Stimulated activated naive CD8-positive, alpha-beta T cell treated with anti-CD3 and anti-CD28 coated beads, Interleukin-15, amount 100 ng/mL, for 72 hours (primary cell): ENCODE measurements at regions not wholly inside any gene's neighbourhood (a gene's known extent, or its start where the extent isn't known, plus 50 kb on each side); places are given as distances from the start of the nearest gene placed in this dataset.

Experiments used
- ATAC-seq: fragments of 150-1000 bp; cut with Tn5 transposase; 2 replicates; pipeline ENCODE4 v1.10.0; 2021; ENCODE audit warnings: mild to moderate bottlenecking, moderate library complexity
- DNase-seq, 2 donors: peaks; one replicate each; pipeline ENCODE4 v3.0.0; 2021 to 2022
- H3K27ac Mint-ChIP-seq, 2 donors: one replicate each; pipeline ENCODE4 v1.8.0; 2022; ENCODE audit warnings: mild to moderate bottlenecking in 2 of 2, mixed read lengths in 2 of 2, moderate library complexity in 2 of 2
- H3K27me3 Mint-ChIP-seq: one replicate; pipeline ENCODE4 v1.8.0; 2022; ENCODE audit warnings: mixed read lengths
- H3K4me1 Mint-ChIP-seq: one replicate; pipeline ENCODE4 v1.8.0; 2022; ENCODE audit warnings: mild to moderate bottlenecking, mixed read lengths
- H3K4me3 Mint-ChIP-seq, 2 donors: one replicate each; pipeline ENCODE4 v1.8.0; 2022; ENCODE audit warnings: mild to moderate bottlenecking in 2 of 2, mixed read lengths in 2 of 2, moderate library complexity in 1 of 2
- H3K9me3 Mint-ChIP-seq, 2 donors: one replicate each; pipeline ENCODE4 v1.8.0; 2022; ENCODE audit warnings: mixed read lengths in 2 of 2

GRCh38 chr5:120052916-120053828, 410.9 kb upstream of the PRR16 start:
- H3K27me3 Mint-ChIP-seq: no peaks in the 10 kb centered on the region
- DNase-seq: no peak
- ATAC-seq: no peak
- H3K4me3 Mint-ChIP-seq: no peak overlapping the region
- no peaks in the 10 kb centered on the region for H3K4me1 Mint-ChIP-seq
- H3K27ac Mint-ChIP-seq: no peak overlapping the region
- H3K9me3 Mint-ChIP-seq: peaks cover 0 to 4% of the 10 kb centered on the region in 2 donors

DNA sequence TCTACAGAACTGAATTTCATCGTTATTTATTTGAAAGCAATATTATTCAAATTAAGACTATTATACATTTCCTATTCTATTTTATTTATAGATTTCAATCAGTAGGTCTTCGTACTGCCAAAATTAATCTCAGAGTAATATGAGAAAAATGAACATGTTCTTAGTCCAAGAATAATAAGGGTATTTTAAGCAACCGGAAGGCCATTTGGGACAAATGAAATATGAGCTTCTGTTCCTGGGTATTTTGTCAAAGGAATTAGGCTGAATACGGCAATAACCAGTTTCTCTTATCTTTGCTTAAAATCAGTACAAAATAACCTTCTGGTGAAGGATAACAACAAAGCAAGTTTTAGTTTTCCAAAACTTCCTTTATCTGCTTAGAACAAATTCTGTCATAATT, 410.3 kb upstream of the PRR16 start:
- no peaks in the 10 kb centered on the region for H3K4me1 Mint-ChIP-seq

GRCh38 chr5:120055858-120056257, 408.2 kb upstream of the PRR16 start:
- ATAC-seq (no peak), DNase-seq (no peak)
- Mint-ChIP-seq H3K27ac (no peak overlapping the region), H3K4me1 (no peaks in the 10 kb centered on the region), H3K9me3 (peaks cover 0 to 4% of the 10 kb centered on the region in 2 donors), H3K27me3 (no peaks in the 10 kb centered on the region), H3K4me3 (no peak overlapping the region)

More for the DNA sequence above, 410.3 kb upstream of the PRR16 start:
- no peaks in the 10 kb centered on the region for H3K27me3 Mint-ChIP-seq
- H3K27ac Mint-ChIP-seq: no peak overlapping the region
- peaks cover 0 to 4% of the 10 kb centered on the region in 2 donors for H3K9me3 Mint-ChIP-seq
- H3K4me3 Mint-ChIP-seq: no peak overlapping the region
- DNase-seq (no peak), ATAC-seq (no peak)

DNA sequence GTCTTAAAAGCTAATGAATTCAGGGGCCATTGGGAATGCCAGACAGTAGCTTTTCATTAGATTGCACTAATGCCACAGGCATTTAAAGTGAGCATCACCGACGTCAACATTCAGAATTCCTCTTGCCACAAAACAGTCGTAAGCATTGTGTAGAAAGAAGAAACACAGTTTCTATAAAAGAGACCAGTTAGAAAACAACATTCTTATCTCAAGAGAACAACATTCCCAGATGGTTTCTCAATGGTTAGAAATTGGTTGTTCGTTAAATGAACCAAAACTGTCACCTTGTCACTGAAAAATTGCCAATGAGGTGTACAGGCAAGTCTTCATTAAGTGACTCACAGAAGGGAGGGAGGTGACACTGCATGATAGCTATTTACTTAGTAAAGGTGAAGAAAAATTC, 401.6 kb upstream of the PRR16 start:
- Mint-ChIP-seq H3K27ac (no peak overlapping the region), H3K27me3 (no peaks in the 10 kb centered on the region), H3K4me3 (no peak overlapping the region), H3K9me3 (peaks cover 0 to 4% of the 10 kb centered on the region in 2 donors), H3K4me1 (no peaks in the 10 kb centered on the region)
- ATAC-seq (no peak), DNase-seq (no peak)

- no peaks in the 10 kb centered on the region for H3K27me3 Mint-ChIP-seq
- DNase-seq (no peak), ATAC-seq (no peak)
- H3K4me1 Mint-ChIP-seq: no peaks in the 10 kb centered on the region
- H3K27ac Mint-ChIP-seq: peak overlapping the region in 1 of 2 donors; percentile 21
- peaks cover 0 to 4% of the 10 kb centered on the region in 2 donors for H3K9me3 Mint-ChIP-seq
- H3K4me3 Mint-ChIP-seq: no peak overlapping the region
Measured at GRCh38 chr5:120072068-120072761, 391.9 kb upstream of the PRR16 start.

DNA sequence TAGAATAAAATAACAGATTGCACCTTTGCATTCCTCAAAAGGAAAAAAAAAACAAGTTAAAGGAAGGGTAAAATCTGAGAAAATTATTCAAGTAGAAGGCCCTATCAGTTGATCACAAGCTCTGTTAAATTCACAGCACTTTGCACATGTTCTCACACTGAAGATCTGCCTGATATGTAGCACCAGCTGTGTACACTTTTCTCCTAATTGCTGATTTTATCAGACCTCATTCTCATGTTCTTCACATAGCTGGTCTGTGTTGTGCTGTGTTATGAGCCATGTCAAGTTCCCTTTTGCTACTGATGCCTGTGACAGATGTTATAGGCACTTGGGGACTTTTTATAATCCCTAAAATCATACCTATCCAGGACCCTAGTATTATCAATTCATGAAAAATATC, 390.4 kb upstream of the PRR16 start:
- H3K4me3 Mint-ChIP-seq: no peak overlapping the region
- no peak overlapping the region for H3K27ac Mint-ChIP-seq
- H3K9me3 Mint-ChIP-seq: peaks cover 0 to 4% of the 10 kb centered on the region in 2 donors
- DNase-seq (no peak), ATAC-seq (no peak)
- H3K4me1 Mint-ChIP-seq: no peaks in the 10 kb centered on the region
- H3K27me3 Mint-ChIP-seq: no peaks in the 10 kb centered on the region

DNA sequence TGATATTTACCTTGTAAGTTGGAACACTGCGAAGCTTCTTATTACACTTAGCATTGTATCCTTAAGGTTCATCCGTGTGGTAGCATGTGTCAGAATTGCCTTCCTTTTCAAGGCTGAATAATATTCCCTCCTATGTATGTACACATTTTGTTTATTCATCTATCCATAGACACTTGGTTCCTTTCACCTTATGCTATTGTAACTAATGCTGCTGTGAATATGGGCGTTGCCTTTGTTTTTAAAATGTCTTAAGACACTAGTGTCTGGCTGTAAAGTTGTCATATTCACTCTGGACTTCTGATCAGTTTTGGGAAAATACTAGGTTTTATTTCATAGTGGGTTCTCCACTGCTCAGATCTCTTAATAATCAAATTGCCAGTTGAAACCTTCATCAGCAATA, 383.3 kb upstream of the PRR16 start:
- no peak overlapping the region for H3K27ac Mint-ChIP-seq
- ATAC-seq (no peak), DNase-seq (no peak)
- no peak overlapping the region for H3K4me3 Mint-ChIP-seq
- H3K27me3 Mint-ChIP-seq: no peaks in the 10 kb centered on the region
- H3K4me1 Mint-ChIP-seq: no peaks in the 10 kb centered on the region
- no peaks in the 10 kb centered on the region for H3K9me3 Mint-ChIP-seq

DNA sequence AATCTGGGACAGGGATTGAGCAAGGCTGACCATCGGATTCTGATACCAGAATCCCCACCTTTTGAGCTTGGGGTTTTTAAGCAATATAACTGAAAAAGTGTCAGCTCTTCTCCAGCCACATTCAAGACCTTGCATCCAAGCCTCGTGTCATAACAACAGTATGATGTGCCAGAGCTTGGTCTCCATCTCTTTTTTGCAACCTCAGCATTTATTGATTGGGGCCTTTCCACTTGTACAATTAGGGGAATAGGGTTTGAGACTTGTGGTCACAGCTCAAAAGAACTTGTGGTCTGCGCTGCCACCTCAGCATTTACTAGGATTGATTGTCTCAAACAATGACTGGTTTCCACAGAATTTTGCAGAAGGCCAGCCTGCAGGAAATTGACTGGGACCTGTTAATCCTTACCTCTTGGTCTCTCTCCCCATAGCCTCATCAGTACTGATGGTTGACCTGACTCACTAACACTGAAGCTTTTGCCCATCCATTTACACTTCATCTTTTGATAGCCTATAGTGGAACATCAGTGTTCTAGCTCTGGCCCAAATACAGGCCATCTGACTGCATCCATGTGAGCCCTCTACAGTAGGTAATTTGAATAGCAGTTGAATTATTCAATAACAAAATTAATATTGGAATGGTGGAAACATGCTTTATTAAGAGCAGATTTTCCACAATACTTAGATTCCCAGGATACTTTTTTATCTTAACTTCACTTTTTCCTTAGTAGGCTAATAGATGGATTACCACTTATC, 381.6 kb upstream of the PRR16 start:
- H3K4me3 Mint-ChIP-seq: no peak overlapping the region
- ATAC-seq: no peak
- no peaks in the 10 kb centered on the region for H3K4me1 Mint-ChIP-seq

DNA sequence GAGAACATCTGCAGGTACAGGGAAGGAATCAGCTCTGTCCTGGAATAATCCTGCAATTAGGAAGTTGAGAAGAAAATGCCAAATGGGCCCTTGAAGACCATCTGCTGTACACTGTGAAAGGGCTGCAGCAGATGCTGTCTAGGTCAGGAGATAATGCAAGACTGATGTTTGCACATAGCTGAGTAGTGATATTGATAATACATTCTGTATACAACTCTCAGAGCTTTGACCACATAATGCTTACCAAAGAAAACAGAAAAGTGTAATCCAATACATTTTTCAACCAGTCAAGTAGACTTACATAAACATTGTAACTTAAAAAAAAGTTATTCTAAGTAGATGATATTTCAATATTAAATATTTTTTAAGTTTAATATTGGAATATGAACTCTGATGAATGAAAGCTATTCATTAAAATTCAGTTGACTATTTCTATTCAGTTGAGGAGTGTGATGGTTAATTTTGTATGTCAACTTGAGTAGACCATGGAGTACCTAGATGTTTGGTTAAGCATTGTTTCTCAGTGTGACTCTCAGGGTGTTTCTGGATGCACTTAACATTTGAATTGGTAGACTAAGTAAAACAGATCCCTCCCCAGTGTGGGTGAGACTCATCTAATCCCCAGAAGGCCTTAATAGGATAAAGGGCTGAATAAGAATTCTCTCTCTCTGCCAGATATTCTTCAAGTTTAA, 380.1 kb upstream of the PRR16 start:
- H3K27ac Mint-ChIP-seq: no peak overlapping the region
- DNase-seq: no peak
- H3K4me3 Mint-ChIP-seq: no peak overlapping the region
- no peaks in the 10 kb centered on the region for H3K4me1 Mint-ChIP-seq
- no peaks in the 10 kb centered on the region for H3K27me3 Mint-ChIP-seq
- ATAC-seq: no peak
- no peaks in the 10 kb centered on the region for H3K9me3 Mint-ChIP-seq

More for the DNA sequence above, 381.6 kb upstream of the PRR16 start:
- Mint-ChIP-seq H3K9me3 (no peaks in the 10 kb centered on the region), H3K27me3 (no peaks in the 10 kb centered on the region), H3K27ac (no peak overlapping the region)
- DNase-seq: no peak

GRCh38 chr5:120084543-120084870, 379.6 kb upstream of the PRR16 start:
- H3K27ac Mint-ChIP-seq: no peak overlapping the region
- ATAC-seq (no peak), DNase-seq (no peak)
- no peak overlapping the region for H3K4me3 Mint-ChIP-seq
- no peaks in the 10 kb centered on the region for H3K27me3 Mint-ChIP-seq
- H3K4me1 Mint-ChIP-seq: no peaks in the 10 kb centered on the region
- no peaks in the 10 kb centered on the region for H3K9me3 Mint-ChIP-seq

- no peak for DNase-seq
- Mint-ChIP-seq H3K4me1 (no peaks in the 10 kb centered on the region), H3K27me3 (no peaks in the 10 kb centered on the region), H3K27ac (no peak overlapping the region), H3K4me3 (no peak overlapping the region), H3K9me3 (no peaks in the 10 kb centered on the region)
- ATAC-seq: no peak
Measured at GRCh38 chr5:120086081-120086480, 378.0 kb upstream of the PRR16 start.

GRCh38 chr5:120088412-120088811, 375.7 kb upstream of the PRR16 start:
- Mint-ChIP-seq H3K9me3 (no peaks in the 10 kb centered on the region), H3K27ac (no peak overlapping the region), H3K4me1 (no peaks in the 10 kb centered on the region), H3K4me3 (no peak overlapping the region), H3K27me3 (no peaks in the 10 kb centered on the region)
- ATAC-seq (no peak), DNase-seq (no peak)

- no peak overlapping the region for H3K4me3 Mint-ChIP-seq
Measured at GRCh38 chr5:120088836-120089235, 375.3 kb upstream of the PRR16 start.

GRCh38 chr5:120091376-120091948, 372.6 kb upstream of the PRR16 start:
- no peak overlapping the region for H3K4me3 Mint-ChIP-seq
- no peaks in the 10 kb centered on the region for H3K9me3 Mint-ChIP-seq
- DNase-seq (no peak), ATAC-seq (no peak)
- H3K27me3 Mint-ChIP-seq: no peaks in the 10 kb centered on the region
- no peaks in the 10 kb centered on the region for H3K4me1 Mint-ChIP-seq
- H3K27ac Mint-ChIP-seq: no peak overlapping the region

More at GRCh38 chr5:120088836-120089235, 375.3 kb upstream of the PRR16 start:
- H3K27me3 Mint-ChIP-seq: no peaks in the 10 kb centered on the region
- DNase-seq (no peak), ATAC-seq (no peak)
- H3K9me3 Mint-ChIP-seq: no peaks in the 10 kb centered on the region
- no peak overlapping the region for H3K27ac Mint-ChIP-seq
- H3K4me1 Mint-ChIP-seq: no peaks in the 10 kb centered on the region

GRCh38 chr5:120092649-120093048, 371.5 kb upstream of the PRR16 start:
- ATAC-seq (no peak), DNase-seq (no peak)
- Mint-ChIP-seq H3K27me3 (no peaks in the 10 kb centered on the region), H3K27ac (no peak overlapping the region), H3K4me3 (no peak overlapping the region), H3K4me1 (no peaks in the 10 kb centered on the region), H3K9me3 (no peaks in the 10 kb centered on the region)
